ENCODE measurements at regions not wholly inside any gene's neighbourhood (a gene's known extent, or its start where the extent isn't known, plus 50 kb on each side); places are given as distances from the start of the nearest gene placed in this dataset.
"Not testable (repeated sequence)": the region's sequence is repeated elsewhere in the genome, so short reads cannot be mapped to it uniquely, and the experiment has no call there.

DNA sequence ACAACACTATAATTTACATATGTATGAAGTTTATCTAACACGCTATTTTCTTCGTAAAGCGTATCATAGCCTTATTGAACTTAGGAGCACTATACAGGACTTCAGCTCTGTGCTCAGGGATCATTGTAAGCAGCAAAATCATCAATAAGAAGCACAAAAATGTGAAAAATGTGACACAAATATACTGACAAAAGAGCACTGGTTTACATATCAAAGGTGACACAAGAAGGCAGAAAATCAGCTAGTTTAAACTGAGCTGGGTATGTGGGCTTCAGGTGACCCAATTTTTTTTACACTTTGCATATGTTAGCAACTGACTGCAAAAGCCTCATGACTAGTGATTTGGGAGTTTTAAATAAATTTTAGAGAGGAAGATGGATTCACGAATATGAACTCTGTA is 215.2 kb upstream of the CHORDC1 start:
- DNase-seq (ENCODE audit: low read depth): no peak

DNA sequence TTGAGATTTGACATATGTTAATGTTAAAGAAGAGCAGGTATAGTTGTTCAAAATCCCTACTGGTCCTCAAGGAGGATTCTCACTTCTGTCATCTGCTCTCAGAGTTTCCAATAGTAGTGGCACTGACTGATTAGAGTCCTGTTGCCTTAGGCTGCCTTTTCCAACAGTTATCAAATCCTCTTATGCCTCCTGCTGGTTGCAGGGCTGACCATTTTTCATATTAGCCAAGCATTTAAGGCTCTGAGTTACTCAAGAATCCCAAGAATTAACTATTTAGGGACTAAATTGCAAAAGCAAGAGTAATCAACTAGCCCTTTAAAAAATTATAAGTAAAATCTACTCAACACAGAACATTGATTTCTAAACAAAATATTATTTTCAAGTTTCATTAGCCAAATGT is 212.0 kb upstream of the CHORDC1 start:
- DNase-seq (ENCODE audit: low read depth): peak; percentile 17

DNA sequence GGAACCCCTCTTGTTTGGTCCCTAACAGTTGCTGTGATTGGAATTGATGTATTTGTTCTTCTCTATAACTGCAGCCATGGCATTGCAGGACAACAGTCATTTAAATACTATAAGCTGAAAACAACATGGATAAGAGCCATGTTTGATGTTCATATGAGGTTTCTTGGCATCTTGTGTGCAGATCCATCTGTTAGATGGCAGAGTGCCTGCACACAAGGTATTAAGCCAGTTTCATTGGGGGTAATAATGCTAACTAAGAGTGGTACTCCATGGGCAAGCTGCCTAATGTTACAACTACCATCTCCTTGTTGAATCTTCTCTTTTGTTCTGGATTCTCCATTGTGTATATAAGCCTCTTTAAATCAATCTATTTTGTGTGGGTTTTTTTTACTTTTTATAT is 206.0 kb upstream of the CHORDC1 start:
- no peak for DNase-seq (ENCODE audit: low read depth)

DNA sequence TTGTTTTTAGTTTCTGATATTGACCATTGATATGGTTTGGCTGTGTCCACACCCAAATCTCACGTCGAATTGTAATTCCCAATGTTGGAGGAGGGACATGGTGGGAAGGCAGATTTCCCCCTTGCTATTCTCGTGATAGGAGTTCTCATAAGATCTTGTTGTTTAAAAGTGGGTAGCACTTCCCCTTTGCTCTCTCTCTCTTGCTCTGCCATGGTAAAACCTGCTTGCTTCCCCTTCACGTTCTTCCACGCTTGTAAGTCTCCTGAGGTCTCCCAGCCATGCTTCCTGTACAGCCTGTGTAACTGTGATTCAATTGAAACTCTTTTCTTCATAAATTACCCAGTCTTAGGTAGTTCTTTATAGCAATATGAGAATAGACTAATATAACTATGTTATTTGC is 203.6 kb upstream of the CHORDC1 start:
- DNase-seq (ENCODE audit: low read depth): no peak

DNA sequence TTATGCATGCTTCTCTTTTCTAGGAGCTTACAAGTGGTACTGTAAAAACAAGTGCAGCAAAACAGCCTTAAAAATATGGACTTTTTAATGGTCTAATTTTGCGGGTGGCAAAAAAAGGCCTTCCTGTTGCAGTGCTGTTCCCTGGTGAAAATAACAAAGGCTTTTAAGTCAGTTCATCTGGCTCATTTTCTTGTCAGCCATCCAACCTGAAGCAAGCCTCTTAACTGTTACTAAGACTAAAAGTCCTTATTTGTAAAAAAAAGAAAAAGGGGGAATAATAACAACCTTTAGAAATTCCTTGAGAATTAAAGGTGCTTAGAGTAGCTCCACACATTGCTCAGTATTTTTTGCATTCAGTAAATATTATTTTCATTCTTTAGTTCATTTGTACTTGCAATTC is 200.5 kb upstream of the CHORDC1 start:
- no peak for DNase-seq (ENCODE audit: low read depth)

DNA sequence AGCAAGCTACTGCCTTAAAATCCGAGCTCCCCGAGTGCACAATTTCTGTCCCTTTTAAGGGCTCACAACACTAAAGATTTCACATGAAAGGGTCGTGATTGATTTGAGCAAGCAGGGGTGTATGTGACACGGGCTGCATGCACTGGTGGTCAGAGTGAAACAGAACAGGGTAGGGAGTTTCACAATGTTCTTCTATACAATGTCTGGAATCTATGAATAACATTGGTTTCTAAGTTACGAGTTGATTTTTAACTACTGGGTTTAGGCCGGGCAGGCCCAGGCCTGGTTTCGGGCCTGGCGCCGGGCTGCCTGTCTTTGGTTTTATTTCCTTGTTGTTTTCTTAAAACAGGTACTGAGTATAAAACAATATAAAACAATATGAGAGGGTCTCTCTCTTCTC is 199.9 kb upstream of the CHORDC1 start:
- DNase-seq (ENCODE audit: low read depth): not testable (repeated sequence)

DNA sequence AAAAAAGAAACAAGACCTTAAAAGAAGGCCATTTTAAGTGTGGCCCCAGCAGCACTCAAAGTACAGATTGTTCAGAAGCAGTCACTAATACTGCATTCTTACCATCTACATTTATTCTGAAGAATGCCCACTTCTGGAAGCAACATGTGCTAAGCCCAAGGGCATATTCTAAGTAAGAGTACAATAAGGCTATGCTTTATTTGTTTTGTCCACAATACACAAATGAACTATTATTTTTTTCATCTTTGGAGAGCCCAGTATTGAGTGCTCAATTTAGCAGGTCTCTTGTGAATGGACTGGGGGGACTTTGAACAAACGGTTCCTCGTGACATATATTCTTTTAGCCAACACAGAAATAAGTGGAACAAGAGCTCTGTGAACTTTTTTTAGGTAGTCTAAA is 191.4 kb upstream of the CHORDC1 start:
- no peak for DNase-seq (ENCODE audit: low read depth)

DNA sequence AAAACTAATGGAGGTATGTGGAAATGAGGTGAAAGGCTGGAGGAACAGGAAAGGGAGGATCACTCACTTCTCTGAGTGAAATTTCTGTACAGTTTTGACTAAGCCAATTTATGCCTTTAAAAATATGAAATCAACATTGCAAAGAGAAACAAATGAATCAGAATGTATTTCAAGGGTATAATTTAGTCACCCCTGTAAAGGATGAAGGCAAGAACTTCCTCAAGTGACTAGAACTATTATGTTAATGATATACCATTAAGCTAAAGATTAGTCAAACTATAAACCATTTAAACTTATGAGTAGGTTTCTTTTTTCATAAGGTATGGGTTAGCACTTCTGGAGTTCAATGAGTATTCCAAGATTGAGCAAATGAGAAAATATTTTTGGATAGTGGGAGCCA is 184.5 kb upstream of the CHORDC1 start:
- no peak for DNase-seq (ENCODE audit: low read depth)

DNA sequence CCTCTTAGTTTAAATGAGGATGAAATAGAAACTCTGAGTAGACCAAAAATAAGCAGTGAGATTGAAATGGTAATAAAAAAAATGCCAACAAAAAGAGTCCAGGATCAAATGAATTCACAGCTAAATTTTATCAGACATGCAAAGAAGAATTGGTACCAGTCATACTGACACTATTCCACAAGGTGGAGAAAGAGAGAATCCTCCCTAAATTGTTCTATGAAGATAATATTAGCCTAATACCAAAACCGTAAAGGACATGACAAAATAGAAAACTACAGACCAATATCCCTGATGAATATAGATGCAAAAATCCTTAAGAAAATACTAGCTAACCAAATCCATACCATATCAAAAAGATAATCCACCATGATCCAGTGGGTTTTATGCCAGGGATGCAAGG is 169.8 kb upstream of the CHORDC1 start:
- DNase-seq (ENCODE audit: low read depth): no peak

DNA sequence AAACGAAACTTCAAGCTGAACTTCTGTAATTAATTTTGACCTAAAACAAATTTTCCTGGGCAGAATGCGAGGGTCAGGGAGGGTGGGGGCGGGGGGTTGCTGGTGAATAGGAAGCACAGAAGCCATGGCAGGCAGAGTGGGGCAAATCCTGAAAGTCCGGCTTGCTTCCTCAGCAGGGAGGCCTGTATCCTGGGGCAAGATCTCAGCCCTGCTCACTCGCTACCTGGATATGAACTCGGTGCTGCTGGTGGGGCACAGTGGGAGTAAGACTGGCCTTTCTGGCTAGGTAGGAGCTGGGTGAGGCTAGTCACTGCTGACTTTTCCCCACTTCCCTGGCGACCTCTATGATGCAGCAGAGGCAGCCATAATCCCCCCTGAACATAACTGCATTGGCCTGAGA is 168.9 kb upstream of the CHORDC1 start:
- DNase-seq (ENCODE audit: low read depth): no peak

DNA sequence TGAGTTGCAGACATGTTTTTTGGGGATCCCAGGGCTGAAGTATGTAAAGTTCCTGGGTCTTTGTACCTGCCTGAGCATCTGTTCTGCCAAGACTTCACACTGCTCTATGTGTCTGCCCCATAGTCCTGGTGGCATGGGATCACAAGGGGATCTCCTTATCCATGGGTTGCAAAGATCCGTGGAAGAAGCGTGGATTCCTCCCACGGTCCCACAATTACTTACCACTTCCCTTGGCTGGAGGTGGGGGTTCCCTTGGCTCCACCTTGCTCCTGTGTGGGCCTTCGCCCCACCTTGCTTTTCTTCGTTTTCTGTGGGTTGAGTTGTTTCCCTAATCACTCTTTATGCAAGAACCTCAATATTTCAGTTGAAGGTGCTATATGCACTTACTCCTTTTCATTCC is 157.4 kb upstream of the CHORDC1 start:
- DNase-seq (ENCODE audit: low read depth): no peak

DNA sequence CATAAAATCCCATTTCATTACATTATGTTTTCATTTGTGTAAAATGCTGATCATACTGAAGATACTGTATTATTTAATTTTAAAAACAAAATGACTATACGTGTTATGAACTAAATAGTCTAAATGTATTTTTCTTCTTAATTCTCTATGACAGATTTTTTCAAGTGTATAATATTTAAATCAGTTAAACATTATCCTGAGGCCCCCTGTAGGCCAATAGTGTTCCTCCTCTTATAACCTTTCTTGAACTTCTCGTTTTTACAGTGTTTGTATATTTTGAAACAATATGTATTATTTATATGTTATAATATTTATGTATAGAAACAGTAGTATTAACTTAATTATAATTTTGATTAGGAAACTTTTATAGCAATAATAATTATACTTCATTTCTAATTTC is 151.1 kb upstream of the CHORDC1 start:
- no peak for DNase-seq (ENCODE audit: low read depth)

DNA sequence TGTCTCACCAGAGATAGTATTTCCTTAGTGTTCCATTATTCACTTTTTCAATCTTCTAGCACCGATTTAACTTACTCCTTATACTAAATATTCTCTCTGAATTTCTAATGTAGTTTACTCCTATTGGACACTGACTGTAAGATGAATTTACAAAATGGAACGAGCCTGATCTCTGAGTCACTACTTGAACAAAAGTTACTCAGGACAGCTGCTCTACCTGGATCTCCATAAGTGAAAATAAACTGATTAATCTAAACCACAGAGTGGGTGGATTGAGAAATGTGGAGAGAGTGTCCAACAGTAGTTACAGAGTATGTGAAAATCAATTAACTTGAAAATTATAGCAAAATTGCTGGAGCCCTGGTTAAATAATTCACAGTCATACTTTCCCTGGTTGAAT is 141.7 kb upstream of the CHORDC1 start:
- no peak for DNase-seq (ENCODE audit: low read depth)

DNA sequence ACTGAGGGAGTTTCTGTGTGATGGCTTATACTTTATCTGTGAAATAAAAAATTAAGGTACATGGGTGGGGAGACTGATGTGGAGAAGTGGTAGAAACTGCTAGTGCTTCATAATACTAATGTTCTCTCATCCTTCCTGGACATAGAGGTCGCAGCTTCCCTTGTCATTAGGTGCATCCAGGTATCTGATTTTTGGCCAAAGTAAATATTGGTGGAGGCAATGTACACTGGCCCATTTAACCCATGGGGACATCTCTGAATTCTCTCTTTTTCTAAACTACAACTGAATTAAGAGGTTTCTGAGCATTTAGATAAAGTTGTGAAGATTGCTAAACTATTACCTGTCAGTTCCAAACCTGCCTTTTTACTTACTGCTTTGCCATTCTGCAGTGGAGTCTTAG is 140.9 kb upstream of the CHORDC1 start:
- DNase-seq (ENCODE audit: low read depth): no peak

DNA sequence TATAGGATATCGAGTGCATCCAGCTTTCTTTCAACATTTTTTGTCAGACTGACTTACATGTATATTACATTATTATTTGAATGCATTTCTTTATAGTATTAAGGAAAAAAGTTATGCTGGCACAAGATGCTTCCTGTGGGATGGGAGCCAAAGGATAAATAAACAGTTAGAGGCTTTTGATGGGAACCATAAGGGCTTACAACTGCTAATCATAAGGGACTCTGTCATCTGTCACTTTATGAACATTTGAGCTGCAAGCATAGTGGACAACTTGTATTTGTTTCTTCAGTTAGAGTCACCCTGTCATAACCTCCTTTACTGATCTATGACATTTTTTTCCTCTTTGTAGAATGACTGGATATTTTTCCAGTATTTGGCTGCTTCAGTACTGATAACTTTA is 132.4 kb upstream of the CHORDC1 start:
- DNase-seq (ENCODE audit: low read depth): no peak

DNA sequence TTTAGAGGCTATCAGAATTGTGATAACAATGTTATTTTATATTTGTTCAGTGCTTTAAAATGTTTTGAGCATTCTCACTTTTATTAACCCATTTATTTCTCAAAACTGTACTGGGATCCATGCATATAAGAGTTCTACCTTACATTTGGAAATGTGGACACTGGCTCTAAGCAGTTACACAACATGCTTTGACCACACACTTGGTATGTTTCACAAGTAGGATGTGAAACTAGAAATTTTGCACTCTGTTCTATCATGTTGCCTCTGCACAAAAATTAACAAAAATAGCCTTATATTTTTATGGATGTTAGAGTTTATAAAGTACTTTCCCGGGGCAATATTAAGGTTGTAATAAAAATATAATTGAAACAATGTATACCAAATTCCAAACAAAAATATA is 126.9 kb upstream of the CHORDC1 start:
- DNase-seq (ENCODE audit: low read depth): no peak

DNA sequence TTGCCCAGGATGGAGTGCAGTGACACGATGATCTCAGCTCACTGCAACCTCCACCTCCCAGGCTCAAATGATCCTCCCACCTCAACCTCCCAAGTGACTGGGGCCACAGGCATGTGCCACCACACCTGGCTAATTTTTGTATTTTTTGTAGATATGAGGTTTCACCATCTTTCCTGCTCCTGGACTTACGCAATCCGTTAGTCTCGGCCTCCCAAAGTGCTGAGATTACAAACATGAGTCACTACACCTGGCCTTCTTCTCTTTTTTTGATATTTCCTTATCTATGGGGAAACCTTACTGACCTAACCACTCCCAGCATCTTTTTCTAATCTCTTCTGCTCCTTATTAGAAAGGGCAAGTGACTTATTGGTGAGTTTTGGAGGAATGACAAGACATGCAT is 121.7 kb upstream of the CHORDC1 start:
- no peak for DNase-seq (ENCODE audit: low read depth)

DNA sequence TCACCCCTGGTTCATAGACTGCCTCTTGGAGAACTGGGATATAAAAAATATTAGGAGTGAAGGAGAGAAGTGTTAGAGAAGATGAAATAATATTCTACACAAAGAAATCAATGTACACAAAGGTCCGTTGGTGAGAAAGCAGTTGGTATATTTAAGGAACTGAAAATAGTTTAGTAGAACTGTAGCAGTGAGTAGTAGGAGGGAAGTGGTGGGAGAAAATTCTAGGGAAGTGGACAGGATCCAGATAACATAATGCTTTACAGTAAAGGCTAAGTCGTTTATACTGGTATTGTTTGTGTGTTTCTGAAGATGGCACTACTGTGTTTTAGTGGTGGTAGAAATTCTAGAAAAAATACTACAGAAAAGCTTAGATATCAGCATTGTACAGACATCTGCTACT is 120.8 kb upstream of the CHORDC1 start:
- no peak for DNase-seq (ENCODE audit: low read depth)

DNA sequence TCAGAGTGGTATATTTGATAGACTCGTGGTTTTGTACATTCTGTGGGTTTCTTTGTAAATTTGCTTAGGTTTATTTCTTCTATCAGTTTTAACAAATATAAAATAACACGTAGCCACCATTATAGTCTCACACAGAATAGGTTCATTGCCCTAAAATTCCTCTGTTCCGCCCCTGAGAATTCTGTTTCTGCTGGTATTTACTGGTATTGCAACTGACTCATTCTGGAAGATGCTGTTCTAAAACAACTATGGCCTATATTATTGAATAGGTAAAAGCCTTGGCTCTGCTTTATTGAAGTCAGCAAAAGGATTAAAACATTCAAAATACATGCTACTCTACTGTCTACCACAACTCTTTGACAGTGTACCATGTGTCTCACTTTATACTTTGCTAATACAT is 119.1 kb upstream of the CHORDC1 start:
- no peak for DNase-seq (ENCODE audit: low read depth)

DNA sequence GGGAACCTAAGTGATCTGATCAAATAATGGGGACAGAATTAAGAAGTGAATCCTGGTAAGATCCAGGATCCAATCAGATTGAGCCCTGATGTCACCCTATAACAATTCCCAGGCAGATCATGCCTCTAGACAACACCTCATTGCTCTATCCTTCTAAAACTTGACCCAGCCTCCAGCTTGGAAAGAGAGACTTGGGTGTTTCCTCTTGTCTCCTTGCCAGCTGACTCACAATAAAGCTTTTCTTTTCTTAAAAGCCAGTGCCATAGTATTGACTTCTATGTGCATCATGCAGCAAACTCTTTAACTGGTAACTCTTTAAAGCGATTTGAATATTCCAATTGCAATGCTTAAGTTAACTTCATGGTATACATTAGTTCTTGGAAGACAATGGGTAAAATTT is 109.6 kb upstream of the CHORDC1 start:
- DNase-seq (ENCODE audit: low read depth): peak; percentile 37

DNA sequence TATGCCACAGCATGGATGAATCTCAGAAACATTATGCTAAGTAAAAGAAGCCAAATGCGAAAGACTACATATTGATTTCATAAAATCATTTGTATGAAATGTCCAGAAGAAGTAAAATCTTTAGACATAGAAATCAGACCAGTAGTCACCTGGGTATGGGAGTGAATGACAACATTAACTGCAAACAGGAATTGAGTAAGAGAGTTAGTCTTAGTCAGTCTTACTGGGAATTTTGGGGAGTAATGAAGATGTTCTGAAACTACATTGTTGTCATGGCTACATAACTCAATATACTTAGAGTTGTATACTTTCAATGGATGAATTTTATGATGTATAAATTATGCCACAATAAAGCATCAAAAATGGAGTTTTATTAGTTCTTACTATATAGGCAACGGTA is 107.8 kb upstream of the CHORDC1 start:
- no peak for DNase-seq (ENCODE audit: low read depth)

DNA sequence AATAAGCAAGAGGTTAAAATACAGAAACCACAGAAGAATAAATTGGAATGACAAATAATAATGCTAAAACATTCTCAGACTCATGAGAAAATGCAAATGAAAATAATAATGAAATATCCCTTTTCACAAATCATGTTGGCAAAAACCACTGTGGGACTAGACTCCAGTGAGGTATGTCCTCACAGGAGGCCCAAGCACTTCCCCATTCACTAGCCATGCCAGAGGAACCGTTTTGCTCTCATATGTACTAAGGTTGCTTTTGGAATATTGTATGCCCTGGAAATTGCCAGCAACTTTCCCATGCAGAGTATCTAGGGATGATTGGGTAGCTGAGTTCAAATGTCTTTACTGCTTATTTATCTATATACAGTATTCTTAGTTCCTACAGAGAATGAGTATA is 106.2 kb upstream of the CHORDC1 start:
- no peak for DNase-seq (ENCODE audit: low read depth)

DNA sequence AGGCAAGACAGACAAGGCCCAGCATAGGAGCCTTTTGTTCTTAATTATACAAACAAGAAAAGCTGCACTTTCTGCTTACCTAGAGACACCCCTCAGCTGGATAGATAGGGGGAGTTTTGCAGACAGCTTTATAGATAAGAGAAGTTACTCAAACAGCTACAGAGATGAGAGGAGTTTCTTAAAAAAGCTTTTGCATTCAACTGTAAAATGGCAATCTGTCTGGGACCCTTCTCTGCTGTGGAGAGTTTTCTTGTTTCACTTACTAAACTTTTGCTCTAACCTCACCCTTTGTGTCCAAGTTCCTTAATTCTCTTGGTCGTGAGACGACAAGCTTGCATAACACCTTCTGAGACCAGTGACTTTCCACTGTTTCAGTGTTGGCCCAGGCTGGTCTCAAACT is 103.8 kb upstream of the CHORDC1 start:
- no peak for DNase-seq (ENCODE audit: low read depth)

DNA sequence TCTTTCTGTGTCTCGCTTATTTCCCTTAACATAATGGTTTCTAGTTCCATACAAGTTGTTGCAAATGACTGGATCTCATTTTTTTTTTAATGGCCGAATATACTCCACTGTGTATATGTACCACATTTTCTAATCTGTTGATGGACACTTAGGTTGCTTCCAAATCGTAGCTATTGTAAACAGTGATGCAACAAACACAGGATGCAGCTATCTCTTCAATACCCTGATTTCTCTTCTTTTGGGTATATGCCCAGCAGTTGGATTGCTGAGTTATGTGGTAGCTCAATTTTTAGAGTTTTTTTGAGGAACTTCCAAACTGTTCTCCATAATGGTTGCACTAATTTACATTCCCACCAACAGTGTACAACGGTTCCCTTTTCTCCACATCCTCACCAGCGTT is 100.4 kb upstream of the CHORDC1 start:
- no peak for DNase-seq (ENCODE audit: low read depth)

DNA sequence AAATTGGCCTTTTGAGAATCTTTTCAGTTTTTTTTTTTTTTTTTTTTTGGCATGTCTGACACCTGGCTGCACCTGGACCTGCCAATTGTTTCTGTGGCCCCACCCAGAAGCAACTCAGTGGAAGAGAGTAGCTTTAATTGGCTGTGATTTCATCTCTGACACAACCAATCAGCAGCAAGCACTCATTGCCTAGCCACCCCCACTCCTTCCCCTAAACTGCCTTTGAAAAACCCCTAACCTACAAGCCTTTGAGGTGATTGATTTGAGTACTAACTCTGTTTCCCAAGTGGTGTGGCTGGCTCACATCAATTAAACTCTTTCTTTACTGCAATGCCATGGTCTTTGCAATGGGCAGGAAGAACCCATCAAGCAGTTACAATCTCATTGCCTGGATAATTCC is 98.2 kb upstream of the CHORDC1 start:
- no peak for DNase-seq (ENCODE audit: low read depth)

Measured in RPMI7951 (cell line).